ENCODE measurements at regions not wholly inside any gene's neighbourhood (a gene's known extent, or its start where the extent isn't known, plus 50 kb on each side); places are given as distances from the start of the nearest gene placed in this dataset.

DNA sequence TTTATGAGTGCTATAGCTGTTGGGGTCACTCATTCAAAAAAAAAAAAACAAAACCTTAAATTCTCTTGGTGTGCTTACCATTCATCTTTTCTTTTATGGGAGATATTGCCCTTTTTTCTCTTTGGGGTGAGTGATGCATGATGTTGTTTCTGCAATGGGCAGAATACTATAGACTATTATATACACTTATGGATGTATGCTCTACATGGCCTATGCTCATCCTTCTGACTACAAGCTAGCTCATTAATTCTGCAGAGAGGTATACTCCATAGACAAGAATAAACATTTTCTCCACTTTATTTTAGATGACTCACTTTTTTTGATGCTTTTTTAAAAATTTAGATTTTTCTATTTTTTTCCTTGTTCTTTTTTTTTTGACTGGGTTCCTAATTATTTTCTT, 160.3 kb upstream of the ANK2 start:
- no peaks in the 10 kb centered on the region for H3K36me3 ChIP-seq (replicated peaks in 1 of 2)
- H3K27me3 ChIP-seq: no peaks in the 10 kb centered on the region
- no peak overlapping the region for H3K27ac ChIP-seq
- no peaks in the 10 kb centered on the region for H3K9me3 ChIP-seq (replicated peaks in 1 of 3)
- H3K4me3 ChIP-seq: peak overlapping the region in 1 of 4 donors; percentile 24
- no peak for TF ChIP-seq POLR2A (IDR thresholded peaks at IDR 0.05)
- TF ChIP-seq, protein P1, sequence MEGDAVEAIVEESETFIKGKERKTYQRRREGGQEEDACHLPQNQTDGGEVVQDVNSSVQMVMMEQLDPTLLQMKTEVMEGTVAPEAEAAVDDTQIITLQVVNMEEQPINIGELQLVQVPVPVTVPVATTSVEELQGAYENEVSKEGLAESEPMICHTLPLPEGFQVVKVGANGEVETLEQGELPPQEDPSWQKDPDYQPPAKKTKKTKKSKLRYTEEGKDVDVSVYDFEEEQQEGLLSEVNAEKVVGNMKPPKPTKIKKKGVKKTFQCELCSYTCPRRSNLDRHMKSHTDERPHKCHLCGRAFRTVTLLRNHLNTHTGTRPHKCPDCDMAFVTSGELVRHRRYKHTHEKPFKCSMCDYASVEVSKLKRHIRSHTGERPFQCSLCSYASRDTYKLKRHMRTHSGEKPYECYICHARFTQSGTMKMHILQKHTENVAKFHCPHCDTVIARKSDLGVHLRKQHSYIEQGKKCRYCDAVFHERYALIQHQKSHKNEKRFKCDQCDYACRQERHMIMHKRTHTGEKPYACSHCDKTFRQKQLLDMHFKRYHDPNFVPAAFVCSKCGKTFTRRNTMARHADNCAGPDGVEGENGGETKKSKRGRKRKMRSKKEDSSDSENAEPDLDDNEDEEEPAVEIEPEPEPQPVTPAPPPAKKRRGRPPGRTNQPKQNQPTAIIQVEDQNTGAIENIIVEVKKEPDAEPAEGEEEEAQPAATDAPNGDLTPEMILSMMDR (IDR thresholded peaks at IDR 0.05): no peak
- intact Hi-C loops (cut with DNase I): no loop called here
- no peak for DNase-seq
- no peaks in the 10 kb centered on the region for H3K4me1 ChIP-seq (replicated peaks in 1 of 2)

DNA sequence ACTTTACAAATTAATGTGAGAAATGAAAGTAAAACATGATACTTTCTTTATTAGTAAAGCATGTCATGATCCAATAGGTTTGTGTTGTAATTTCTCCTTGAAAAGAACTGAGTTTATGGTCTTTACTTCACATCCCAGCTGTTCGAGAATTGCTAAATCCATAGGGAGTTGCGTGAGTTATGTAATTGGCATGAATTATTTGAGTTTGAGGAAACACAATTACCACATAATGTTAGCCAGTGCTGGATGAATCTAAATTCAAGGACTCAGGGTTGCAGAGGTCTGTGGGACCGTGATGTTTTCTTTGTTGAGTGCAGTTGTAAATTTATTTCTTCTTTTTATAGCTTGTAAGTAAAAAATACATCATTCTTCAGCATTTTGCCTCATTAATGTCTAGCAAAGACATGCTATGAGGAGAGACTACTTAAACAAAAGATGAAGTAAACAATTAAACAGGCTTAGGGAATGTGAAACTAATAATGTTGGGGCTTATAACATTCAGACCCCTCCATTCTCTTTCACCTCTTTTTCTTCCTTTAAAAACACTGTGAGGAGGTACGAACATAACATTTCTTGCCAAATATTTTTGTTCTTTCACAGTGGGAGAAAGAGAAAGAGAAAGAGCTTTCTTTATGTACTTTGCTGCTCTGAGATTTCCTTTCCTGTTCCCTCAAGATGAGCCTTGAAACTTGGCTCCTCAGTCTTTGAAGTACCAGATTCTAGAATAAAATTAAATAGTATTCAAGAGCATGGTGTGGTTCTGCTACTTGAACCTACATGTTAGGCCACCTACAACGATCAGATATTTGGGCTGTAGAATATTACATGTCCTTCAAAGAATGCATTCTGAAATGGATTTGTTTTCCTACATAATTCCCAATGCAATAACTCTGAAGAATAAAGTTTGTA, 159.6 kb upstream of the ANK2 start:
- intact Hi-C loops (cut with DNase I): no loop called here
- DNase-seq: no peak
- WGBS, 4 donors: 19 to 31% (median 24%) methylated on average over 5 of the region's 5 CpGs
- H3K9me3 ChIP-seq (replicated peaks in 1 of 3): no peaks in the 10 kb centered on the region
- TF ChIP-seq, protein P1 (IDR thresholded peaks at IDR 0.05): no peak
- peak overlapping the region in 1 of 4 donors; percentile 24 for H3K4me3 ChIP-seq
- H3K4me1 ChIP-seq (replicated peaks in 1 of 2): no peaks in the 10 kb centered on the region
- H3K36me3 ChIP-seq (replicated peaks in 1 of 2): no peaks in the 10 kb centered on the region
- H3K27ac ChIP-seq: peak overlapping the region in 2 of 5 donors; percentile 4 to 40
- H3K27me3 ChIP-seq: no peaks in the 10 kb centered on the region

DNA sequence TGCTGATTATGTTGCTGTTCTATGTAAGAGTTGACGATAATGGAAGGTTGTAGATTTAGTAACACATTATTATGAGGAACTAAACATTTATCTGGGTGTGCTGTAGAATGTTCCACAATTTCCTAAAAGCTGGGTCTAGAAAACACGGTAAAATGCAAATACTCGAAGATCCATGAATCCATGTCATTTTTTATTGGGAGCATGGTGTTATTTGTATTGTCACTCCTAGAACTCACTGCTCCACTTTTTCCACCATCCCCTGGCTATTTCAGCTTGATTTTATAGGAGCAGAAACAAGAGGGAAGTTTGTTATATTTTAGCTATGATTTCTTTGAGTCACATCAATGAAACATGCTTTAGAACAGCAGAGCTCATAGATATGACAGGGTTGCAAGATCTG, 155.0 kb upstream of the ANK2 start:
- 88 to 94% (median 91%) methylated on average over 3 of the region's 3 CpGs for WGBS, 4 donors
- intact Hi-C loops (cut with DNase I): no loop called here
- H3K9me3 ChIP-seq (replicated peaks in 1 of 3): no peaks in the 10 kb centered on the region
- no peaks in the 10 kb centered on the region for H3K27me3 ChIP-seq
- DNase-seq: no peak
- TF ChIP-seq POLR2A (IDR thresholded peaks at IDR 0.05): no peak
- TF ChIP-seq, protein P1 (IDR thresholded peaks at IDR 0.05): no peak
- H3K36me3 ChIP-seq (replicated peaks in 1 of 2): no peaks in the 10 kb centered on the region
- H3K4me1 ChIP-seq (replicated peaks in 1 of 2): no peaks in the 10 kb centered on the region
- no peak overlapping the region for H3K27ac ChIP-seq
- H3K4me3 ChIP-seq: no peak overlapping the region

DNA sequence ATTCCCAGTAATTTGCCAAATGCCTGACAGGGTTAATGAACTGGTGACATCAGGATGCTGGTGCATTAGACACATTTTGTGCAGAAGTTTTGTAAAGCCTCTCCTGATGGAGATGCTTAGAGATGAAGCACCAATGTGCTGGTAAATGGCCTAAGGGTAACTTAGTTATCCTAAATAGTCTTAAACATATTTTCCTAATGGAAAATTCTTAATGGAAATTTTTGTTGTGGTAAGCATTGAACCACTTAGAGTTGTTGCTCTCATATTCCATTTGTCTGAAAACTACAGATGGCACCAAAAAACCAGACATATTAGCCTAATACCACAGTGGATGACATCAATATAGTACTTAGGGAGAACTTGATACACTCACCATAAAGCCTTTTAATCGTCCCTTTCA, 154.5 kb upstream of the ANK2 start:
- Histone ChIP-seq H3K9me3 (replicated peaks in 1 of 3) (no peaks in the 10 kb centered on the region), H3K4me3 (no peak overlapping the region), H3K4me1 (replicated peaks in 1 of 2) (no peaks in the 10 kb centered on the region), H3K27me3 (no peaks in the 10 kb centered on the region), H3K27ac (no peak overlapping the region), H3K36me3 (replicated peaks in 1 of 2) (no peaks in the 10 kb centered on the region)
- intact Hi-C loops (cut with DNase I): no loop called here
- DNase-seq: no peak
- TF ChIP-seq POLR2A (IDR thresholded peaks at IDR 0.05): no peak
- TF ChIP-seq, protein P1 (IDR thresholded peaks at IDR 0.05): no peak
- 69 to 80% (median 72%) methylated on average over 1 of the region's 1 CpG for WGBS, 4 donors

All from adrenal gland (tissue), 9 donors.